PC-3 (cell line): ENCODE measurements at regions not wholly inside any gene's neighbourhood (a gene's known extent, or its start where the extent isn't known, plus 50 kb on each side); places are given as distances from the start of the nearest gene placed in this dataset.

ENCODE experiments used
- EZH2 ChIP-seq: fragments of 300-600 bp; sonication (generic); IDR thresholded peaks from one replicate; pipeline ENCODE4 v1.6.1; 2017; ENCODE audit warnings: antibody characterized with exemption, mild to moderate bottlenecking, low read length; ENCODE audit not compliant: unreplicated experiment
- EZH2phosphoT487 ChIP-seq: fragments of 300-600 bp; sonication (generic); IDR thresholded peaks from 2 replicates; pipeline ENCODE4 v1.6.1; 2018; ENCODE audit warnings: mild to moderate bottlenecking, antibody characterized with exemption, low read length, borderline replicate concordance
- TF ChIP-seq, protein P1 (sequence below): fragments of 300-600 bp; sonication (generic); conservative IDR thresholded peaks from 2 replicates; pipeline ENCODE4 v1.5.1; 2017; ENCODE audit warnings: antibody characterized with exemption, low read depth, mild to moderate bottlenecking, low read length

DNA sequence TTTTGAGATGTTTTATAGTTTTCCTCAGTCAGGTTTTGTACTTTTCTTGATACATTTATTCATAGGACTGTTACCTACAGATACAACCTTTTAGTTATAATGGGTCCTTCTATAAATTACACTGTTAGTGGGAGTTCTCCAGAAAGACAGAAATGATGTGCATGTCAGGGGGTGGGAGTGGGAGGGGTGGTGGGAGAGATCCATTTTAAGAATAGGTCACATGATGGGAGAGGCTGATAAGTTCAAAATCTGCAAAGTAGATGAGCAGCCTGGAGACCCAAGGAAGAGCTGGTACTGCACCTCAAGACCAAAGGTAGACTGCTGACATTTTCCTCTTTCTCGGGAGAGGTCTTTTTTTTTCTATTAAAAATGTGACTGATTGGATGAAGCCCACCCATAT lies 408.0 kb upstream of the GJE1 start:
- TF ChIP-seq EZH2 (no peak), EZH2phosphoT487 (no peak)
- TF ChIP-seq, protein P1, sequence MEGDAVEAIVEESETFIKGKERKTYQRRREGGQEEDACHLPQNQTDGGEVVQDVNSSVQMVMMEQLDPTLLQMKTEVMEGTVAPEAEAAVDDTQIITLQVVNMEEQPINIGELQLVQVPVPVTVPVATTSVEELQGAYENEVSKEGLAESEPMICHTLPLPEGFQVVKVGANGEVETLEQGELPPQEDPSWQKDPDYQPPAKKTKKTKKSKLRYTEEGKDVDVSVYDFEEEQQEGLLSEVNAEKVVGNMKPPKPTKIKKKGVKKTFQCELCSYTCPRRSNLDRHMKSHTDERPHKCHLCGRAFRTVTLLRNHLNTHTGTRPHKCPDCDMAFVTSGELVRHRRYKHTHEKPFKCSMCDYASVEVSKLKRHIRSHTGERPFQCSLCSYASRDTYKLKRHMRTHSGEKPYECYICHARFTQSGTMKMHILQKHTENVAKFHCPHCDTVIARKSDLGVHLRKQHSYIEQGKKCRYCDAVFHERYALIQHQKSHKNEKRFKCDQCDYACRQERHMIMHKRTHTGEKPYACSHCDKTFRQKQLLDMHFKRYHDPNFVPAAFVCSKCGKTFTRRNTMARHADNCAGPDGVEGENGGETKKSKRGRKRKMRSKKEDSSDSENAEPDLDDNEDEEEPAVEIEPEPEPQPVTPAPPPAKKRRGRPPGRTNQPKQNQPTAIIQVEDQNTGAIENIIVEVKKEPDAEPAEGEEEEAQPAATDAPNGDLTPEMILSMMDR: no peak
